ENCODE measurements at regions not wholly inside any gene's neighbourhood (a gene's known extent, or its start where the extent isn't known, plus 50 kb on each side); places are given as distances from the start of the nearest gene placed in this dataset.

GRCh38 chrX:9087271-9088040 lies 53.5 kb upstream of the FAM9B start:
- DNase-seq = no peak

GRCh38 chrX:9088896-9089295 lies 55.0 kb upstream of the FAM9B start:
- no peak for DNase-seq

GRCh38 chrX:9090766-9091165 lies 56.8 kb upstream of the FAM9B start:
- DNase-seq = no peak

GRCh38 chrX:9091258-9091657 lies 57.3 kb upstream of the FAM9B start:
- DNase-seq = no peak

GRCh38 chrX:9102956-9103355 lies 69.0 kb upstream of the FAM9B start:
- DNase-seq = no peak

GRCh38 chrX:9108054-9108453 lies 74.1 kb upstream of the FAM9B start:
- no peak for DNase-seq

- DNase-seq = no peak
Observed at GRCh38 chrX:9110808-9111207, 76.9 kb upstream of the FAM9B start.

GRCh38 chrX:9114245-9114644 lies 80.3 kb upstream of the FAM9B start:
- DNase-seq = no peak

- DNase-seq = no peak
Observed at GRCh38 chrX:9117851-9118250, 83.9 kb upstream of the FAM9B start.

GRCh38 chrX:9122519-9123245 lies 88.8 kb upstream of the FAM9B start:
- no peak for DNase-seq

GRCh38 chrX:9127986-9128385 lies 94.1 kb upstream of the FAM9B start:
- DNase-seq = no peak

GRCh38 chrX:9130031-9130430 lies 96.1 kb upstream of the FAM9B start:
- no peak for DNase-seq

- DNase-seq = no peak
Observed at GRCh38 chrX:9131066-9131465, 97.1 kb upstream of the FAM9B start.

GRCh38 chrX:9132036-9132638 lies 98.2 kb upstream of the FAM9B start:
- DNase-seq = no peak

GRCh38 chrX:9133426-9133825 lies 99.5 kb upstream of the FAM9B start:
- DNase-seq = no peak

GRCh38 chrX:9134366-9134765 lies 100.4 kb upstream of the FAM9B start:
- DNase-seq = no peak

GRCh38 chrX:9135901-9136510 lies 102.1 kb upstream of the FAM9B start:
- DNase-seq = no peak

GRCh38 chrX:9137152-9137551 lies 103.2 kb upstream of the FAM9B start:
- no peak for DNase-seq

GRCh38 chrX:9141496-9141895 lies 107.6 kb upstream of the FAM9B start:
- no peak for DNase-seq

GRCh38 chrX:9144701-9145241 lies 110.8 kb upstream of the FAM9B start:
- no peak for DNase-seq

GRCh38 chrX:9146657-9147056 lies 112.7 kb upstream of the FAM9B start:
- no peak for DNase-seq

- DNase-seq = no peak
Observed at GRCh38 chrX:9147086-9147485, 113.2 kb upstream of the FAM9B start.

- DNase-seq = no peak
Observed at GRCh38 chrX:9147726-9148125, 113.8 kb upstream of the FAM9B start.
